ENCODE measurements at regions not wholly inside any gene's neighbourhood (a gene's known extent, or its start where the extent isn't known, plus 50 kb on each side); places are given as distances from the start of the nearest gene placed in this dataset.

GRCh38 chr6:84329516-84329915, 102.1 kb upstream of the CEP162 start:
- TF ChIP-seq, protein P1, sequence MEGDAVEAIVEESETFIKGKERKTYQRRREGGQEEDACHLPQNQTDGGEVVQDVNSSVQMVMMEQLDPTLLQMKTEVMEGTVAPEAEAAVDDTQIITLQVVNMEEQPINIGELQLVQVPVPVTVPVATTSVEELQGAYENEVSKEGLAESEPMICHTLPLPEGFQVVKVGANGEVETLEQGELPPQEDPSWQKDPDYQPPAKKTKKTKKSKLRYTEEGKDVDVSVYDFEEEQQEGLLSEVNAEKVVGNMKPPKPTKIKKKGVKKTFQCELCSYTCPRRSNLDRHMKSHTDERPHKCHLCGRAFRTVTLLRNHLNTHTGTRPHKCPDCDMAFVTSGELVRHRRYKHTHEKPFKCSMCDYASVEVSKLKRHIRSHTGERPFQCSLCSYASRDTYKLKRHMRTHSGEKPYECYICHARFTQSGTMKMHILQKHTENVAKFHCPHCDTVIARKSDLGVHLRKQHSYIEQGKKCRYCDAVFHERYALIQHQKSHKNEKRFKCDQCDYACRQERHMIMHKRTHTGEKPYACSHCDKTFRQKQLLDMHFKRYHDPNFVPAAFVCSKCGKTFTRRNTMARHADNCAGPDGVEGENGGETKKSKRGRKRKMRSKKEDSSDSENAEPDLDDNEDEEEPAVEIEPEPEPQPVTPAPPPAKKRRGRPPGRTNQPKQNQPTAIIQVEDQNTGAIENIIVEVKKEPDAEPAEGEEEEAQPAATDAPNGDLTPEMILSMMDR (IDR thresholded peaks at IDR 0.05; ENCODE audit: control extremely low read depth in 1 of 3, insufficient read depth in 1 of 3, low read depth in 1 of 3, low read length in 3 of 3): no peak
- TF ChIP-seq RFX5 (IDR thresholded peaks at IDR 0.05; ENCODE audit: borderline replicate concordance, low read depth, low read length) (no peak), POLR2AphosphoS5 (IDR thresholded peaks at IDR 0.05; ENCODE audit: low read depth, low read length) (no peak), BCL11A (IDR thresholded peaks at IDR 0.05; ENCODE audit: low read depth in 2 of 2, low read length in 2 of 2) (no peak), POLR2A (IDR thresholded peaks at IDR 0.05; ENCODE audit: control extremely low read depth in 1 of 2, low read depth in 2 of 2, low read length in 2 of 2) (no peak), TEAD4 (IDR thresholded peaks at IDR 0.05; ENCODE audit: low read depth, low read length) (no peak), TAF7 (optimal IDR thresholded peaks at IDR 0.05; ENCODE audit: borderline replicate concordance, low read depth, low read length) (no peak), CBX5 (IDR thresholded peaks at IDR 0.05; ENCODE audit: low read depth, low read length) (no peak), CHD1 (IDR thresholded peaks at IDR 0.05; ENCODE audit: low read depth, low read length) (no peak)
- TF ChIP-seq, protein P2, sequence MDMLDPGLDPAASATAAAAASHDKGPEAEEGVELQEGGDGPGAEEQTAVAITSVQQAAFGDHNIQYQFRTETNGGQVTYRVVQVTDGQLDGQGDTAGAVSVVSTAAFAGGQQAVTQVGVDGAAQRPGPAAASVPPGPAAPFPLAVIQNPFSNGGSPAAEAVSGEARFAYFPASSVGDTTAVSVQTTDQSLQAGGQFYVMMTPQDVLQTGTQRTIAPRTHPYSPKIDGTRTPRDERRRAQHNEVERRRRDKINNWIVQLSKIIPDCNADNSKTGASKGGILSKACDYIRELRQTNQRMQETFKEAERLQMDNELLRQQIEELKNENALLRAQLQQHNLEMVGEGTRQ (IDR thresholded peaks at IDR 0.05; ENCODE audit: low read length): no peak

Data from H1 (cell line).